GM10266 (cell line): ENCODE measurements at regions not wholly inside any gene's neighbourhood (a gene's known extent, or its start where the extent isn't known, plus 50 kb on each side); places are given as distances from the start of the nearest gene placed in this dataset.

ENCODE experiments used
- DNase-seq: peaks from one replicate; pipeline ENCODE4 v3.0.0; 2012; ENCODE audit errors: extremely low spot score
- CTCF ChIP-seq: IDR thresholded peaks from 2 replicates; pipeline ENCODE4 v1.5.1; 2012; ENCODE audit warnings: mild to moderate bottlenecking, low read depth; ENCODE audit not compliant: control insufficient read depth, insufficient read depth; ENCODE audit errors: missing control alignments

DNA sequence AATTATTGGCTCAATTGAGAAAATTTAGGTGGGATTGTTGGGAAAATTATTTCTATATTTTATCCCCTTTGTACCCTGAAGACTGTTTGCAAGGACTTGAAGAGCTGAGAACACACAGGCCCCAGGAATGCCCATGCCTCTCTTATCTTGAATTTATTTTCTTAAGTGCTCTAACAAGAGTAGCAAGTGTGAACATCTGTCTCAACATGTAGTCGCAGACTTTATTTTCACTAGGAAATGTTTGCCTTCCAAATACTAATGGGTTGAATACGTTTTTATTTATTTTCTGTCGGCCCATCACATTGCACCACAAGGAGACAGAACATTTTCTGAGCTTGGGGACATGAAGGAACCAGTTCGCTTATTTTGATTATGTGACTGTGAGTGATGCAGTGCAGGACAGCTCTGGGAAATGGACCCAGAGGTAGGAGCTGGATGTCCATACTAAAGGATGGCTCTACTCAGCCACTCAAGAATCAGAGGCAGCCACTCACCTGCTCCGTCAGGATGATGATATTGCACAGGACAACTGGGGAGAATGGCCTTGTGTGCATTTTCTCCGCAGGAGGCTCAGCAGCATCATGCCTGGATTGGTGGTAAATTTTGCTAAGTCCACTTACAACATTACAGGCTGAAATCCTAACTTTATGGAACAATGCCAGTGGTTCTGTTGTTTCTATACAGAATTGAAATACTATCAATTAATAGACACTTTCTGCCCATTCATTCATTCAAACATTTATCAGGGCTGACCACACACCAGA is 332.7 kb downstream of the FGFR2 start:
- TF ChIP-seq CTCF = no peak
- DNase-seq = no peak

DNA sequence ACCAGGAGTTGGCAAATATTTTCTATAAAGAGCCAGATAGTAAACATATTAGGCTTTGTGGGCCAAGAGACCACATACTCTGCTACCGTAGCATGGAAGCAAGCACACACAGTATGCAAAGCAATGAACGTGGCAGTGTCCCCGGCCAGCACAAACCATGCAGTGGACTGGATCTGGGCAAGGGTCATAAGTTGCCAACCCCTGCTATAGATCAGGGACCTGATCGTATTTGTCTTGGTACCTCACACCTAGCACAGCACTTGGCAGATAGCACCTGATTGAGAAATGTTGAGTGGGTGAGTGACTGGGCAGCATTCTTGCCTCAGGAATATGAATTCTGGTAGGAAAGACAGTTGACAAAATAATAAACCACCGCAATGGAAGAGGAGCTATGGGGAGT is 331.9 kb downstream of the FGFR2 start:
- TF ChIP-seq CTCF = no peak
- no peak for DNase-seq

DNA sequence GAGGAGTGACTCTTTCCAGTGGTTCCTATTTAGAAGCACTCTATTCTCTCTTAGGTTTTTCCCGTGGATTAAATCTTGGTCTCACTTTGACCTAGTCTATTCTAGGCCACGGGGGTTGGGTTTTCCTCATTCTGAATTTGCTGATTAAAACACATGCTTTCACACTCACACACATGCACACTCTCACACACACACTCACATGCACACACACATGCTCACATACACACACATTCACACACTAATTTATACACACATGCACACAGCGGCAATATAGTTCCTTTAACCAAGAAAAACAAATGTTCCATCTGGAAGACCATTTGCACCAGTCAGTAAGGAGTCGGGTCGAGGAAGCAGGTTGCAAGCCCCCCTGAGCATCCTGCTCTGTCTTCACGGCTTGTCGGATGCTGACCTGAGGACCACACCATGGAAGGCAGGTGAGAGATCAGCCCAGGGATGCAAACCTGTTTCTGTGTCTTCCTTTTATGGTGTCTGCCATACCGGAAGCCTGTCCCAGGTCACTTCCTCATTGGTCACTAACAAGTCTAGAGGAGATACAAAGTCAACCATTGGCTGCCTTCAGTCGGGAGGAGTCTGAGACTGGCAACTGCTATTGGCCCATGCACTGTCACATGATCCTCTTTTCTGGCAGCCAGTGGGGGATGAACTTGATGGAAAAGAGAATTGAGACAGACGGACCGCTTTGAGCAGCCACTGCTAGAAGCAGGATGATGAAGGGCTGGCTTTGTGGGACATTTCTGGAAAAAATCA is 330.8 kb downstream of the FGFR2 start:
- no peak for TF ChIP-seq CTCF
- no peak for DNase-seq

GRCh38 chr10:121268363-121268762 is 329.9 kb downstream of the FGFR2 start:
- TF ChIP-seq CTCF = no peak
- DNase-seq = no peak

DNA sequence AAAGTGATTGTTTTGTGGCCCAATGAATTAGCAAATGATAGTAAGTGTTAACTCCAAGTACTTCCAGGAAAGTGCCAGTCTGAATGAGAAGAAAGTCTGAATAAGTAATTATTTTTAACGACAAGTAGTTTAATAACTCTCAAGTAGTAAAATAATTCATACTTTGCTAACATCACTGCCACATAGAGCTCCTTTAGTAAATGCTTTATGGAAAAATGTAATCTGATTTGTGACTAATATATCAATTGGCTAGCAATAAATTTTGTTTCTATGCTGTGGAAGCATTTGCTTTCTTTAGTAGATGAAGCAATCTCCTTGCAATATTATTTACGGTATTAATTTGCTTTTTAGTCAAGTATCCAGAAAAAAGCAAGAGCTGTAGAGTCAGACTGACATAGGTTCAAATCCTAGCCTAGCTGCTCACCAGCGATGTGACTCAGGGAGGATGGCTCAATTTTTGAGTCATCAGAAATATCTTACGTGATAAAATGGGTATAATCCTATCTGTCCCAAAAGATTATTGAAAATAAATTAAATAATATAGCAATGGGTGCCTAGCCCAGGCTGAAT is 329.3 kb downstream of the FGFR2 start:
- no peak for TF ChIP-seq CTCF
- DNase-seq = no peak

DNA sequence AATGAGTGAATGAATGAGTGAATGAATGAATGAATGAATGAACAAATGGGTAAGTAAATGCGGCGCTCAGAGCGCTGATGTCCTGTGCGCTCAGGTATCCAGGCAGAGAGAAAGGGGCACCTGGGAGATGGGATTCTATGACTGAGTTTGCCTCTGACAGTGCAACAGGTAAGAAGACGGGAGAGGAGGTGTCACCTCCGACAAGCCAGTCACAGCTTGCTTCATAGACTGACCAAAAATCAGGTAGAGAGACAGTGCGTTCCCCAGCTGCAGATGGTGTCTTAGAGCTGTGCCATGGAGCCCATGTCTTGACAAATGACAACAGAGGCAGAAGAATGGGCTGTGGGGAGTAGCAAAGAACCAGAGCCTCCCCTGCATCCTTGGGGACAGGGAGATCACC is 327.3 kb downstream of the FGFR2 start:
- no peak for TF ChIP-seq CTCF
- no peak for DNase-seq

GRCh38 chr10:121276046-121276445 is 322.2 kb downstream of the FGFR2 start:
- no peak for TF ChIP-seq CTCF
- no peak for DNase-seq
